Transverse colon (tissue), 3 donors: ENCODE measurements at regions not wholly inside any gene's neighbourhood (a gene's known extent, or its start where the extent isn't known, plus 50 kb on each side); places are given as distances from the start of the nearest gene placed in this dataset.

Source experiments
- POLR2A ChIP-seq: fragments of 450-650 bp; IDR thresholded peaks from one replicate; pipeline ENCODE4 v1.6.1; 2016; ENCODE audit warnings: antibody characterized with exemption, mild to moderate bottlenecking, moderate library complexity
- TF ChIP-seq, protein P1 (sequence below), 5 experiments: fragments of 200-600 bp in 3 of 5; fragments of 450-650 bp in 2 of 5; sonication (generic) in 3 of 5; IDR thresholded peaks; 1 replicate in 2 of 5; 2 replicates in 3 of 5; pipeline ENCODE4 v1.5.1; 2016 to 2017; ENCODE audit warnings: antibody characterized with exemption in 5 of 5, inconsistent platforms in 3 of 5, mild to moderate bottlenecking in 2 of 5, moderate library complexity in 1 of 5

DNA sequence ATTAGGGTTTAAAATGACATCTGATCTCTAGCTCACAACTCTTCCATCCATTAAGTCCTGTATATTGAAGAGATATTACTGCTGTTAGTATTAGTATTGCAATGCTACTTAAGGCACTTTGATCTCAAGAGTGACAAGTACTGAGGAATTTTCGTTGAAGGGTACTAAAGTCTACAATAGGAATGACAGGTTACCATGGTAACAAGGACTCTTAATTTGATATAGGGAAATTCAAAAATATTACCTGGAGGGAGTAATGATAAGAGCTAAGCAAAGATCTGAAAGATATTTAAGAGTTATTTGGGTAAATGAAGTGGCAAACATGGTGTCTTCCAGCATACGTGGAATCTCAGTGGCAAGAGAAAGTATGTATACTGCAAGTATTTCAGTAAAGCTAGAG, 518.0 kb upstream of the SLC35B3 start:
- TF ChIP-seq, protein P1, sequence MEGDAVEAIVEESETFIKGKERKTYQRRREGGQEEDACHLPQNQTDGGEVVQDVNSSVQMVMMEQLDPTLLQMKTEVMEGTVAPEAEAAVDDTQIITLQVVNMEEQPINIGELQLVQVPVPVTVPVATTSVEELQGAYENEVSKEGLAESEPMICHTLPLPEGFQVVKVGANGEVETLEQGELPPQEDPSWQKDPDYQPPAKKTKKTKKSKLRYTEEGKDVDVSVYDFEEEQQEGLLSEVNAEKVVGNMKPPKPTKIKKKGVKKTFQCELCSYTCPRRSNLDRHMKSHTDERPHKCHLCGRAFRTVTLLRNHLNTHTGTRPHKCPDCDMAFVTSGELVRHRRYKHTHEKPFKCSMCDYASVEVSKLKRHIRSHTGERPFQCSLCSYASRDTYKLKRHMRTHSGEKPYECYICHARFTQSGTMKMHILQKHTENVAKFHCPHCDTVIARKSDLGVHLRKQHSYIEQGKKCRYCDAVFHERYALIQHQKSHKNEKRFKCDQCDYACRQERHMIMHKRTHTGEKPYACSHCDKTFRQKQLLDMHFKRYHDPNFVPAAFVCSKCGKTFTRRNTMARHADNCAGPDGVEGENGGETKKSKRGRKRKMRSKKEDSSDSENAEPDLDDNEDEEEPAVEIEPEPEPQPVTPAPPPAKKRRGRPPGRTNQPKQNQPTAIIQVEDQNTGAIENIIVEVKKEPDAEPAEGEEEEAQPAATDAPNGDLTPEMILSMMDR (IDR thresholded peaks at IDR 0.05) = no peak
- TF ChIP-seq POLR2A = no peak
